H1 (cell line): ENCODE measurements at regions not wholly inside any gene's neighbourhood (a gene's known extent, or its start where the extent isn't known, plus 50 kb on each side); places are given as distances from the start of the nearest gene placed in this dataset.

Experiments
- CTBP2 ChIP-seq: IDR thresholded peaks from 2 replicates; pipeline ENCODE4 v1.7.0; 2011; ENCODE audit warnings: borderline replicate concordance, mild to moderate bottlenecking, moderate library complexity, mixed read lengths, low read length; ENCODE audit not compliant: insufficient read depth, insufficient read length
- CTCF ChIP-seq, 3 experiments: IDR thresholded peaks; 1 replicate in 2 of 3; 2 replicates in 1 of 3; pipeline versions ENCODE4 v1.5.1 to v1.6.1; 2011; ENCODE audit warnings: low read length in 3 of 3, mild to moderate bottlenecking in 3 of 3, inconsistent platforms in 2 of 3, low read depth in 1 of 3, moderate library complexity in 1 of 3; ENCODE audit not compliant: insufficient read depth in 1 of 3; ENCODE audit errors: control extremely low read depth in 1 of 3
- EP300 ChIP-seq, 2 experiments: IDR thresholded peaks; 1 replicate in 1 of 2; 2 replicates in 1 of 2; pipeline ENCODE4 v1.6.1; 2011 to 2012; ENCODE audit warnings: low read depth in 2 of 2, low read length in 2 of 2, mild to moderate bottlenecking in 2 of 2, borderline replicate concordance in 1 of 2, inconsistent platforms in 1 of 2, moderate library complexity in 1 of 2
- GTF2F1 ChIP-seq: IDR thresholded peaks from 2 replicates; pipeline ENCODE4 v1.6.1; 2012; ENCODE audit warnings: low read depth, low read length, improper control_type of control experiment, borderline replicate concordance
- POLR2AphosphoS5 ChIP-seq: IDR thresholded peaks from 2 replicates; pipeline ENCODE4 v1.6.1; 2011; ENCODE audit warnings: low read depth, low read length

GRCh38 chr9:34810187-34810524 is 100.2 kb upstream of the CCL21 start (continued):
- TF ChIP-seq CTCF (IDR thresholded peaks at IDR 0.05; ENCODE audit: control extremely low read depth in 1 of 3, insufficient read depth in 1 of 3, low read depth in 1 of 3, low read length in 3 of 3) (no peak), EP300 (IDR thresholded peaks at IDR 0.05; ENCODE audit: borderline replicate concordance in 1 of 2, low read depth in 2 of 2, low read length in 2 of 2) (no peak), POLR2AphosphoS5 (no peak), CTBP2 (no peak), GTF2F1 (no peak)
